Right lobe of liver (tissue), 6 donors: ENCODE measurements at regions not wholly inside any gene's neighbourhood (a gene's known extent, or its start where the extent isn't known, plus 50 kb on each side); places are given as distances from the start of the nearest gene placed in this dataset.

Experiments
- ATAC-seq, 4 donors: fragments of 200-7000 bp; cut with Tn5 transposase; one replicate each; pipeline ENCODE4 v1.9.1; 2020; ENCODE audit warnings: mild to moderate bottlenecking in 4 of 4, moderate library complexity in 4 of 4
- DNase-seq, 3 donors: peaks; one replicate each; pipeline ENCODE4 v3.0.0-alpha.2; 2020
- H3K27ac ChIP-seq, 3 donors: fragments of 200-600 bp; one replicate each; pipeline ENCODE4 v1.8.0; 2022
- H3K27me3 ChIP-seq, 2 donors: fragments of 200-600 bp; one replicate each; pipeline ENCODE4 v1.8.0; 2022
- H3K36me3 ChIP-seq, 4 donors: fragments of 200-600 bp; sonication (generic) in 1 of 4; one replicate each; pipeline versions ENCODE4 v1.5.1 to v1.8.0; 2017 to 2022; ENCODE audit warnings: control low read depth in 1 of 4
- H3K4me1 ChIP-seq, 4 donors: fragments of 200-600 bp; sonication (generic) in 1 of 4; one replicate each; pipeline versions ENCODE4 v1.5.1 to v1.8.0; 2017 to 2022; ENCODE audit warnings: control low read depth in 1 of 4
- H3K4me3 ChIP-seq, 3 donors: fragments of 200-600 bp; one replicate each; pipeline ENCODE4 v1.8.0; 2022
- H3K9me3 ChIP-seq, 4 donors: fragments of 200-600 bp; sonication (generic) in 1 of 4; one replicate each; pipeline versions ENCODE4 v1.5.1 to v1.8.0; 2017 to 2022; ENCODE audit warnings: control low read depth in 1 of 4
- CTCF ChIP-seq, 4 donors: fragments of 200-600 bp in 3 of 4; fragments of 450-650 bp in 1 of 4; IDR thresholded peaks; one replicate each; pipeline versions ENCODE4 v1.5.1 to v1.8.0; 2016 to 2022; ENCODE audit warnings: antibody characterized with exemption in 4 of 4, mild to moderate bottlenecking in 2 of 4
- POLR2A ChIP-seq: fragments of 450-650 bp; IDR thresholded peaks from one replicate; pipeline ENCODE4 v1.6.1; 2017; ENCODE audit warnings: antibody characterized with exemption, mild to moderate bottlenecking
- WGBS: methylation state at CpG from one replicate; pipeline ENCODE4 v1.1.6; 2018; ENCODE audit warnings: low coverage, low lambda C conversion rate; ENCODE audit not compliant: insufficient coverage; ENCODE audit errors: missing lambda C conversion rate; 5-methylcytosine and 5-hydroxymethylcytosine counted together
- intact Hi-C, 2 donors: fragments of 100-400 bp; cut with DNase I; formaldehyde crosslinking; loops; one replicate each; pipeline versions ENCODE4 v1.11.2 to v1.14.1; 2022
- donor health status: DM: no; HTN: yes; CAD: no.
- donor health status: DM: no; HTN: no; CAD: no.
- donor health status: DM: no; HTN: no; CAD: no.
- donor health status: DM: no; HTN: yes; CAD: no.
- donor health status: DM: no; HTN: yes; CAD: no.

DNA sequence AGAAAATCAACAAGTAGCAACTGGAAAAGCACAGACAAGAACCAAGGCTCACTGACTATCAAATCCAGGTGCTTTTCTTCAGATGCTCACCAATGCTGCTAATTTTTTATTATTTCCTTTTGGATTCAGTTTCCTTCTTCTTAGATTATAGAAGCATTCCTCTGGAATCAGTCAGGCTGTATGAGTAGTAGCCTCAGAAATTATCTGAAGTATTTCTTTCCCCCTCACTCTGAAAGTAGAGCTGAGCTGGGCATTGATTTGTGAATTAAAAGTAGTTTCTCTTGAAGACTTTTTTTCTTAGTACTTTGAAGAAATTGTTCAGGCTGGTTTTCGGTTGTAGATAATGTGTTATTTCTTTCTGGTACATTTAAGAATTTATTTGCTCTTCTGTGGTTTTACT lies 273.7 kb downstream of the NOL4 start:
- H3K36me3 ChIP-seq: no peaks in the 10 kb centered on the region
- no peak for TF ChIP-seq POLR2A
- TF ChIP-seq CTCF (IDR thresholded peaks at IDR 0.05): no peak
- ATAC-seq: no peak
- intact Hi-C loops: no loop called here
- no peaks in the 10 kb centered on the region for H3K4me1 ChIP-seq
- H3K4me3 ChIP-seq: no peak overlapping the region
- no peaks in the 10 kb centered on the region for H3K27me3 ChIP-seq
- H3K27ac ChIP-seq: no peak overlapping the region
- DNase-seq: no peak
- H3K9me3 ChIP-seq: no peaks in the 10 kb centered on the region
- 92% methylated on average over 1 of the region's 1 CpG for WGBS

DNA sequence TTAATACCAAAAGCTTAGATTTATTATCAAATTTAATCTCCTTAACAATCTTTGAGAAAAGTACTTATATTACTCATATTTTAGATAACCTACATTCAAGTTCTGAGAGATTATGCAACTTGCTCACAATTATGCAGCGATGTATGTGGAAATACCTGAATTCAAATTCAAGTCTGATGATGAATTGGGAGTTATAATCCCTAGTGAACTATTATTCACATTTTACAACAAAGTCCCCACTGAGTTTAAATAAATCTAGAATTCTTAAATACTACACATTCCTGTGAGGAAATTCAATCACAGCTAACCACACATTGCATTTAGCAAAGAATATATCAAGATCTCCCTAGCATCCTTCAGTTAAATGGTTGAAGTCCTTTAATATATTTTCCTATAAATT lies 278.4 kb downstream of the NOL4 start:
- Histone ChIP-seq H3K36me3 (no peaks in the 10 kb centered on the region), H3K9me3 (no peaks in the 10 kb centered on the region), H3K4me3 (no peak overlapping the region), H3K27me3 (no peaks in the 10 kb centered on the region), H3K4me1 (no peaks in the 10 kb centered on the region), H3K27ac (no peak overlapping the region)
- WGBS: 95% methylated on average over 1 of the region's 1 CpG
- intact Hi-C loops: no loop called here
- ATAC-seq (no peak), DNase-seq (no peak)
- TF ChIP-seq CTCF (IDR thresholded peaks at IDR 0.05) (no peak), POLR2A (no peak)

DNA sequence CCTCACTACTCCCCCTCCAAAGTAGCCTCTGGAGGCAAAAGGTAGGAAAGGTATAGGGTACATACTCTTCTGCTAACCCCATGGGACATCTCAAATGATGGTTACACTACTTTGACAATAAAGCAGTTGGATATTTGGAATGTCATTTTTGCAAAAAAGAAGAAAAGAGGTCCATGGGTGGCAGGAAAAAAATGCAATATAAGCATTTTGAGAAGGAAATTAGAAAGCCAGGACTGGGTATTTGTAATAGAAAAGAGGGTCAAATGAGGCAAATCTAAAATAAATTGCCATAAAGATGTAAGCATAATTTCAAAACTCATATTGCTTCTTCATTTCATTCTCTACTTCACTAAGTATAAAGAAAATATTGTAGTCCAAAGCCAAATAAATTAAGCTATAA lies 280.2 kb downstream of the NOL4 start:
- intact Hi-C loops: no loop called here
- H3K4me1 ChIP-seq: no peaks in the 10 kb centered on the region
- H3K4me3 ChIP-seq: no peak overlapping the region
- no peaks in the 10 kb centered on the region for H3K36me3 ChIP-seq
- H3K9me3 ChIP-seq: no peaks in the 10 kb centered on the region
- TF ChIP-seq CTCF (IDR thresholded peaks at IDR 0.05) (no peak), POLR2A (no peak)
- ATAC-seq: no peak
- no peak for DNase-seq
- H3K27me3 ChIP-seq: no peaks in the 10 kb centered on the region
- H3K27ac ChIP-seq: no peak overlapping the region

DNA sequence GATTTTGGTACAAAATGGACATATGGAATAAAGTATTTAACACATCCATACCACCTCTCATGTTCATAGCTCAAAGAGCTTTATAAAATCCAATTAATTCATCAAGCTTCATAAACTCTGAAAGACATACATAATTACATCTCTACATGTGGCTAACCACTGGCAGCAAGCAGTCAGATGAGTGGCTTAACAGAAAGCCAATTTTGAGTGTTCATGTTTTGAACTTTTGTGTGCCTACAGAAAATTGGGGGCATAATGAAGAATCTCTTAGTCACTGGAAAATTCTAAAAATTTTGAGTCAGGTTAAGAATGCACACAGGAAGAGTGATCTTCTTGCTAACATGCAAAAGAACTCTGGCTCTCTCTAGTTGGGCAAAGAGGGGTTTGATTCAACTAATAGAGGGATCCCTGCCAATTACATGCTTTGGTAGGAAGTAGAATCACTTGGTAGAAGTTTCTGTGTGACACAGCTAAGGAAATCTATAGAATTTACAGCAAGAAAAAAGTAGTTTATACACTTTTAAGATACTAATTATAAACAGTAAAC lies 287.4 kb downstream of the NOL4 start:
- intact Hi-C loops: no loop called here
- no peak overlapping the region for H3K4me3 ChIP-seq
- no peaks in the 10 kb centered on the region for H3K9me3 ChIP-seq
- ATAC-seq (no peak), DNase-seq (no peak)
- no peaks in the 10 kb centered on the region for H3K4me1 ChIP-seq
- H3K36me3 ChIP-seq: no peaks in the 10 kb centered on the region
- TF ChIP-seq CTCF (IDR thresholded peaks at IDR 0.05) (no peak), POLR2A (no peak)
- no peaks in the 10 kb centered on the region for H3K27me3 ChIP-seq
- H3K27ac ChIP-seq: no peak overlapping the region

GRCh38 chr18:33934258-33934657 lies 290.5 kb downstream of the NOL4 start:
- H3K4me1 ChIP-seq: no peaks in the 10 kb centered on the region
- ATAC-seq (no peak), DNase-seq (no peak)
- no peaks in the 10 kb centered on the region for H3K36me3 ChIP-seq
- H3K27ac ChIP-seq: no peak overlapping the region
- TF ChIP-seq CTCF (IDR thresholded peaks at IDR 0.05) (no peak), POLR2A (no peak)
- 78% methylated on average over 1 of the region's 1 CpG for WGBS
- H3K9me3 ChIP-seq: no peaks in the 10 kb centered on the region
- no peak overlapping the region for H3K4me3 ChIP-seq
- intact Hi-C loops: no loop called here
- H3K27me3 ChIP-seq: no peaks in the 10 kb centered on the region
